ENCODE measurements at regions not wholly inside any gene's neighbourhood (a gene's known extent, or its start where the extent isn't known, plus 50 kb on each side); places are given as distances from the start of the nearest gene placed in this dataset.

GRCh38 chr5:116626945-116627679 is 52.5 kb upstream of the SEMA6A start:
- TF ChIP-seq CTCF (IDR thresholded peaks at IDR 0.05) (no peak), EZH2 (IDR thresholded peaks at IDR 0.05) (no peak), EZH2phosphoT487 (IDR thresholded peaks at IDR 0.05) (no peak)

Measured in neural progenitor cell (in vitro differentiated cells).